ENCODE measurements at regions not wholly inside any gene's neighbourhood (a gene's known extent, or its start where the extent isn't known, plus 50 kb on each side); places are given as distances from the start of the nearest gene placed in this dataset.

GRCh38 chr12:67137256-67137655, 131.9 kb upstream of the CAND1 start:
- Mint-ChIP-seq H3K27ac (no peak overlapping the region), H3K9me3 (no peaks in the 10 kb centered on the region), H3K4me3 (no peak overlapping the region), H3K27me3 (peaks cover 7% of the 10 kb centered on the region), H3K36me3 (ENCODE audit: low read depth) (no peaks in the 10 kb centered on the region), H3K4me1 (no peaks in the 10 kb centered on the region)
- intact Hi-C loops (cut with micrococcal nuclease), result no loop called here
- ChIA-PET CTCF (no interaction called here), POLR2A (no interaction called here)
- DNase-seq (no peak), ATAC-seq (ENCODE audit: low read depth) (no peak)
- TF ChIP-seq CTCF (IDR thresholded peaks at IDR 0.05), result no peak

- ATAC-seq (ENCODE audit: low read depth) (no peak), DNase-seq (no peak)
- Mint-ChIP-seq H3K36me3 (ENCODE audit: low read depth) (no peaks in the 10 kb centered on the region), H3K27me3 (peaks cover 7% of the 10 kb centered on the region), H3K27ac (no peak overlapping the region), H3K4me3 (no peak overlapping the region), H3K4me1 (no peaks in the 10 kb centered on the region), H3K9me3 (no peaks in the 10 kb centered on the region)
- TF ChIP-seq CTCF (IDR thresholded peaks at IDR 0.05), result no peak
- ChIA-PET CTCF (no interaction called here), POLR2A (no interaction called here)
- intact Hi-C loops (cut with micrococcal nuclease), result no loop called here
Measured at GRCh38 chr12:67141296-67142018, 127.7 kb upstream of the CAND1 start.

- intact Hi-C loops (cut with micrococcal nuclease), result no loop called here
- Mint-ChIP-seq H3K36me3 (ENCODE audit: low read depth) (no peaks in the 10 kb centered on the region), H3K27me3 (no peaks in the 10 kb centered on the region), H3K9me3 (no peaks in the 10 kb centered on the region), H3K4me3 (no peak overlapping the region), H3K4me1 (no peaks in the 10 kb centered on the region), H3K27ac (no peak overlapping the region)
- DNase-seq (no peak), ATAC-seq (ENCODE audit: low read depth) (no peak)
- ChIA-PET CTCF (no interaction called here), POLR2A (no interaction called here)
- TF ChIP-seq CTCF (IDR thresholded peaks at IDR 0.05), result no peak
Measured at GRCh38 chr12:67145692-67146091, 123.5 kb upstream of the CAND1 start.

GRCh38 chr12:67147030-67147429, 122.1 kb upstream of the CAND1 start:
- intact Hi-C loops (cut with micrococcal nuclease), result no loop called here
- Mint-ChIP-seq H3K9me3 (no peaks in the 10 kb centered on the region), H3K27ac (no peak overlapping the region), H3K36me3 (ENCODE audit: low read depth) (no peaks in the 10 kb centered on the region), H3K4me1 (no peaks in the 10 kb centered on the region), H3K27me3 (peaks cover 2% of the 10 kb centered on the region), H3K4me3 (no peak overlapping the region)
- TF ChIP-seq CTCF (IDR thresholded peaks at IDR 0.05), result no peak
- ChIA-PET POLR2A (no interaction called here), CTCF (no interaction called here)
- ATAC-seq (ENCODE audit: low read depth) (no peak), DNase-seq (no peak)

- ATAC-seq (ENCODE audit: low read depth), result no peak
Measured at GRCh38 chr12:67147447-67147846, 121.7 kb upstream of the CAND1 start.

More at GRCh38 chr12:67147447-67147846, 121.7 kb upstream of the CAND1 start:
- TF ChIP-seq CTCF (IDR thresholded peaks at IDR 0.05), result no peak
- intact Hi-C loops (cut with micrococcal nuclease), result no loop called here
- Mint-ChIP-seq H3K4me3 (no peak overlapping the region), H3K36me3 (ENCODE audit: low read depth) (no peaks in the 10 kb centered on the region), H3K9me3 (no peaks in the 10 kb centered on the region), H3K27me3 (peaks cover 2% of the 10 kb centered on the region), H3K27ac (no peak overlapping the region), H3K4me1 (no peaks in the 10 kb centered on the region)
- POLR2A ChIA-PET, result no interaction called here
- CTCF ChIA-PET, result no interaction called here
- no peak for DNase-seq
